SK-N-SH (cell line): ENCODE measurements at regions not wholly inside any gene's neighbourhood (a gene's known extent, or its start where the extent isn't known, plus 50 kb on each side); places are given as distances from the start of the nearest gene placed in this dataset.

ENCODE experiments used
- CTCF ChIA-PET: fragments of 300-600, 350-600 bp; formaldehyde crosslinking; extraction: SDS; loops from one replicate; lab custom pipeline; 2021; lab: Yijun Ruan, JAX
- POLR2A ChIA-PET: fragments of 350-600 bp; sonication (Branson Sonifier 250); formaldehyde crosslinking; extraction: SDS; loops from one replicate; lab custom pipeline; 2020; ENCODE audit warnings: antibody characterized with exemption, inconsistent platforms; lab: Yijun Ruan, JAX
- DNase-seq: peaks from one replicate; pipeline ENCODE4 v3.0.0; 2012
- H2AFZ ChIP-seq: fragments of 200-600 bp; sonication (generic); 2 replicates; pipeline ENCODE4 v1.8.1; 2016; ENCODE audit warnings: antibody characterized with exemption, mild to moderate bottlenecking, low read depth
- H3F3A ChIP-seq: fragments of 200-600 bp; sonication (generic); replicated peaks from 2 replicates; pipeline ENCODE3; 2016; ENCODE audit warnings: antibody characterized with exemption, mild to moderate bottlenecking; ENCODE audit not compliant: insufficient read depth
- H3K27ac ChIP-seq, 2 experiments: fragments of 200-500 bp in 1 of 2; fragments of 200-600 bp in 1 of 2; sonication (Bioruptor generic) in 1 of 2; sonication (generic), shearing (Covaris generic) in 1 of 2; 2 replicates each; pipeline versions ENCODE4 v1.5.1 to v1.6.1; 2014 to 2016; ENCODE audit warnings: low read depth in 2 of 2, inconsistent platforms in 1 of 2, low read length in 1 of 2, mild to moderate bottlenecking in 1 of 2, mixed read lengths in 1 of 2
- H3K27me3 ChIP-seq: fragments of 200-600 bp; sonication (generic), shearing (Covaris generic); 2 replicates; pipeline ENCODE4 v1.6.1; 2016; ENCODE audit warnings: mixed run types; ENCODE audit not compliant: insufficient read depth
- H3K36me3 ChIP-seq, 2 experiments: fragments of 200-500 bp in 1 of 2; fragments of 200-600 bp in 1 of 2; sonication (Bioruptor generic) in 1 of 2; sonication (generic) in 1 of 2; replicated peaks in 1 of 2; 2 replicates each; pipeline versions ENCODE3 to v1.5.1; 2014 to 2016; ENCODE audit warnings: low read length in 1 of 2, mild to moderate bottlenecking in 1 of 2; ENCODE audit not compliant: insufficient read depth in 2 of 2, control insufficient read depth in 1 of 2
- H3K4me1 ChIP-seq, 2 experiments: fragments of 200-500 bp in 1 of 2; fragments of 200-600 bp in 1 of 2; sonication (Bioruptor generic) in 1 of 2; sonication (generic), shearing (Covaris generic) in 1 of 2; 2 replicates each; pipeline versions ENCODE4 v1.5.1 to v1.6.1; 2014 to 2016; ENCODE audit warnings: low read depth in 1 of 2, low read length in 1 of 2, mixed run types in 1 of 2; ENCODE audit not compliant: insufficient read depth in 2 of 2, control insufficient read depth in 1 of 2
- H3K4me2 ChIP-seq: fragments of 200-600 bp; sonication (generic), shearing (Covaris generic); 2 replicates; pipeline ENCODE4 v1.6.1; 2017; ENCODE audit warnings: mixed run types
- H3K4me3 ChIP-seq, 2 experiments: fragments of 200-500 bp in 1 of 2; fragments of 200-600 bp in 1 of 2; sonication (Bioruptor generic) in 1 of 2; sonication (generic), shearing (Covaris generic) in 1 of 2; 2 replicates each; pipeline versions ENCODE4 v1.5.1 to v1.8.1; 2014 to 2016; ENCODE audit warnings: low read depth in 2 of 2, inconsistent platforms in 1 of 2, low read length in 1 of 2, mild to moderate bottlenecking in 1 of 2, mixed read lengths in 1 of 2, moderate library complexity in 1 of 2
- H3K79me2 ChIP-seq: fragments of 200-600 bp; sonication (generic); 2 replicates; pipeline ENCODE4 v1.8.1; 2017; ENCODE audit warnings: mild to moderate bottlenecking; ENCODE audit not compliant: insufficient read depth
- H3K9ac ChIP-seq: fragments of 200-600 bp; sonication (generic); 2 replicates; pipeline ENCODE4 v1.6.1; 2017; ENCODE audit warnings: mixed run types
- H3K9me2 ChIP-seq: fragments of 200-600 bp; sonication (generic); 2 replicates; pipeline ENCODE4 v1.6.1; 2017; ENCODE audit warnings: mixed run types
- H3K9me3 ChIP-seq: fragments of 200-600 bp; sonication (generic); 2 replicates; pipeline ENCODE4 v1.6.1; 2017; ENCODE audit warnings: mixed run types, mild to moderate bottlenecking, moderate library complexity
- H4K20me1 ChIP-seq: fragments of 200-600 bp; sonication (generic); 2 replicates; pipeline ENCODE4 v1.6.1; 2017; ENCODE audit warnings: mild to moderate bottlenecking, mixed run types; ENCODE audit not compliant: insufficient read depth
- ELF1 ChIP-seq: IDR thresholded peaks from 2 replicates; pipeline ENCODE4 v1.4.0; 2012
- EZH2phosphoT487 ChIP-seq: fragments of 200-600 bp; sonication (generic); IDR thresholded peaks from 2 replicates; pipeline ENCODE4 v1.6.1; 2017; ENCODE audit warnings: low read depth, mixed run types, mild to moderate bottlenecking, antibody characterized with exemption, moderate library complexity, borderline replicate concordance
- FOXJ3 ChIP-seq: sonication (generic); formaldehyde crosslinking; IDR thresholded peaks from 2 replicates; pipeline ENCODE4 v1.5.1; 2020; ENCODE audit warnings: mild to moderate bottlenecking, missing genetic modification reagents
- GABPA ChIP-seq: IDR thresholded peaks from 2 replicates; pipeline ENCODE4 v1.4.0; 2012; ENCODE audit warnings: low read depth, mild to moderate bottlenecking
- IRF3 ChIP-seq: fragments of 150-350 bp; IDR thresholded peaks from 2 replicates; pipeline ENCODE4 v1.6.1; 2016; ENCODE audit warnings: mild to moderate bottlenecking, low read depth, low read length
- JUND ChIP-seq: IDR thresholded peaks from 2 replicates; pipeline ENCODE4 v1.4.0; 2012
- MAX ChIP-seq: IDR thresholded peaks from 2 replicates; pipeline ENCODE4 v1.4.0; 2012; ENCODE audit warnings: low read depth
- NRF1 ChIP-seq: IDR thresholded peaks from 2 replicates; pipeline ENCODE4 v1.6.1; 2012; ENCODE audit warnings: low read depth, mild to moderate bottlenecking, low read length
- PBX3 ChIP-seq: IDR thresholded peaks from 2 replicates; pipeline ENCODE4; 2012
- RCOR1 ChIP-seq: fragments of 150-350 bp; IDR thresholded peaks from 2 replicates; pipeline ENCODE4 v1.6.1; 2017; ENCODE audit warnings: antibody characterized with exemption, low read length
- REST ChIP-seq: IDR thresholded peaks from 2 replicates; pipeline ENCODE4 v1.6.1; 2012; ENCODE audit warnings: mild to moderate bottlenecking, low read depth, low read length, moderate library complexity
- RXRA ChIP-seq: IDR thresholded peaks from 2 replicates; pipeline ENCODE4 v1.4.0; 2012; ENCODE audit warnings: low read depth, mild to moderate bottlenecking, borderline replicate concordance
- SIN3A ChIP-seq: IDR thresholded peaks from 2 replicates; pipeline ENCODE4 v1.6.1; 2012; ENCODE audit warnings: low read depth, mild to moderate bottlenecking, low read length, moderate library complexity, borderline replicate concordance
- TAF1 ChIP-seq: IDR thresholded peaks from 2 replicates; pipeline ENCODE4 v1.6.1; 2012; ENCODE audit warnings: low read depth, mild to moderate bottlenecking, low read length, moderate library complexity, borderline replicate concordance
- TEAD4 ChIP-seq: IDR thresholded peaks from 2 replicates; pipeline ENCODE4 v1.4.0; 2012; ENCODE audit warnings: mild to moderate bottlenecking, borderline replicate concordance; ENCODE audit not compliant: insufficient read depth
- USF2 ChIP-seq: fragments of 150-350 bp; IDR thresholded peaks from 2 replicates; pipeline ENCODE4 v1.6.1; 2017; ENCODE audit warnings: antibody characterized with exemption, low read length, low read depth, borderline replicate concordance
- WGBS: methylation state at CpG from one replicate; pipeline ENCODE4 v1.1.6; 2017; ENCODE audit warnings: low lambda C conversion rate; 5-methylcytosine and 5-hydroxymethylcytosine counted together

- POLR2A ChIA-PET = no interaction called here
- CTCF ChIA-PET = no interaction called here
- TF ChIP-seq USF2 (no peak), PBX3 (no peak), TEAD4 (no peak), TAF1 (no peak), JUND (no peak), GABPA (no peak), RXRA (no peak), IRF3 (no peak), EZH2phosphoT487 (no peak), RCOR1 (no peak), ELF1 (no peak)
- TF ChIP-seq, all 33 proteins: peak for 0
- H3K4me3 ChIP-seq = no peak overlapping the region
- H3K4me1 ChIP-seq = peaks cover 0 to 21% of the 10 kb centered on the region in 2 experiments; a peak in 1 of 4 replicates
- H3K4me2 ChIP-seq = no peak overlapping the region
- H3K9me2 ChIP-seq = no peaks in the 10 kb centered on the region
- no peak overlapping the region for H2AFZ ChIP-seq
- DNase-seq = no peak
- no peaks in the 10 kb centered on the region for H3K27me3 ChIP-seq
- H3K79me2 ChIP-seq = no peaks in the 10 kb centered on the region
- H3K9me3 ChIP-seq = no peaks in the 10 kb centered on the region
- 40% methylated on average over 3 of the region's 3 CpGs for WGBS
- H3K27ac ChIP-seq = no peak overlapping the region
- H3K36me3 ChIP-seq = no peaks in the 10 kb centered on the region
- H4K20me1 ChIP-seq = no peaks in the 10 kb centered on the region
- no peak overlapping the region for H3K9ac ChIP-seq
- peaks cover 24% of the 10 kb centered on the region for H3F3A ChIP-seq
These were observed 164.8 kb upstream of the ADRA1B start for GRCh38 chr5:159751459-159751858.

GRCh38 chr5:159752622-159753275 lies 163.5 kb upstream of the ADRA1B start:
- Histone ChIP-seq H3K4me3 (no peak overlapping the region), H3K9me2 (no peaks in the 10 kb centered on the region), H3K79me2 (no peaks in the 10 kb centered on the region), H3K9me3 (no peaks in the 10 kb centered on the region), H3K9ac (no peak overlapping the region), H3K27me3 (no peaks in the 10 kb centered on the region), H2AFZ (peak overlapping the region; percentile 27; the same call in 1 of the 2 replicates), H4K20me1 (no peaks in the 10 kb centered on the region), H3K4me1 (peaks cover 0 to 21% of the 10 kb centered on the region in 2 experiments; a peak in 1 of 4 replicates)
- POLR2A ChIA-PET = no interaction called here
- CTCF ChIA-PET = no interaction called here
- TF ChIP-seq FOXJ3 (CRISPR knock-in tag) = no peak
- TF ChIP-seq MAX = no peak
- TF ChIP-seq PBX3 = no peak
- no peak for TF ChIP-seq EZH2phosphoT487
- no peak for TF ChIP-seq TAF1
- TF ChIP-seq NRF1 = no peak
- TF ChIP-seq SIN3A = no peak
- TF ChIP-seq REST = no peak
- TF ChIP-seq, all 33 proteins: peak for 0
- no peak for DNase-seq
- H3K27ac ChIP-seq = peak overlapping the region in 1 of 2 experiments; percentile 57; a peak in 2 of 4 replicates
- H3F3A ChIP-seq = peaks cover 24% of the 10 kb centered on the region
- 53% methylated on average over 7 of the region's 7 CpGs for WGBS
- peak overlapping the region; percentile 47 for H3K4me2 ChIP-seq
- H3K36me3 ChIP-seq = no peaks in the 10 kb centered on the region
